ENCODE measurements at regions not wholly inside any gene's neighbourhood (a gene's known extent, or its start where the extent isn't known, plus 50 kb on each side); places are given as distances from the start of the nearest gene placed in this dataset.

DNA sequence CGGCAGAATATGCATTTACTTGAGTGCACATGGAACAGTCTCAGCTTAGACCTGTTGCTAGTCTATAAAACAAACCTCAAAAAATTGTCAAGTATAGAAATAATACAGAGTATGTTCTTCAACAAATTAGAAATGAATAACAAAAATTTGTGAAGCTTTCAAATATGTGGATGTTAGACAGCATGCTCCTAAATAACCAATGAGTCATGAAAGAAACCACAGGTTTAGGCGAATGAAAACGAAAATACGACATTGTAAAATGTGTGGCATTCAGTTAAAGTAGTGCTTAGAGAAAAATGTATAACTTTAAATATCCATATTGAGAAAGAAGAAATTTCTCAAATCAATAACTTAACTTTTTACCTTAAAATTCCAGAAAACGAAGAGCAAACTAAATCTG is 760.0 kb upstream of the SORCS1 start:
- ChIA-PET POLR2A (no interaction called here), CTCF (no interaction called here)
- H3K27ac ChIP-seq (ENCODE audit: extremely low read depth, low read depth, low read length), result no peak overlapping the region
- H3K4me1 ChIP-seq (ENCODE audit: control insufficient read depth, insufficient read depth, low read length), result no peaks in the 10 kb centered on the region
- H3K36me3 ChIP-seq (ENCODE audit: control insufficient read depth in 2 of 2, insufficient read depth in 1 of 2, low read length in 2 of 2), result no peaks in the 10 kb centered on the region
- TF ChIP-seq, protein P1, sequence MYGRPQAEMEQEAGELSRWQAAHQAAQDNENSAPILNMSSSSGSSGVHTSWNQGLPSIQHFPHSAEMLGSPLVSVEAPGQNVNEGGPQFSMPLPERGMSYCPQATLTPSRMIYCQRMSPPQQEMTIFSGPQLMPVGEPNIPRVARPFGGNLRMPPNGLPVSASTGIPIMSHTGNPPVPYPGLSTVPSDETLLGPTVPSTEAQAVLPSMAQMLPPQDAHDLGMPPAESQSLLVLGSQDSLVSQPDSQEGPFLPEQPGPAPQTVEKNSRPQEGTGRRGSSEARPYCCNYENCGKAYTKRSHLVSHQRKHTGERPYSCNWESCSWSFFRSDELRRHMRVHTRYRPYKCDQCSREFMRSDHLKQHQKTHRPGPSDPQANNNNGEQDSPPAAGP (tag by site-specific recombination; IDR thresholded peaks at IDR 0.05), result no peak
- TF ChIP-seq, protein P2, sequence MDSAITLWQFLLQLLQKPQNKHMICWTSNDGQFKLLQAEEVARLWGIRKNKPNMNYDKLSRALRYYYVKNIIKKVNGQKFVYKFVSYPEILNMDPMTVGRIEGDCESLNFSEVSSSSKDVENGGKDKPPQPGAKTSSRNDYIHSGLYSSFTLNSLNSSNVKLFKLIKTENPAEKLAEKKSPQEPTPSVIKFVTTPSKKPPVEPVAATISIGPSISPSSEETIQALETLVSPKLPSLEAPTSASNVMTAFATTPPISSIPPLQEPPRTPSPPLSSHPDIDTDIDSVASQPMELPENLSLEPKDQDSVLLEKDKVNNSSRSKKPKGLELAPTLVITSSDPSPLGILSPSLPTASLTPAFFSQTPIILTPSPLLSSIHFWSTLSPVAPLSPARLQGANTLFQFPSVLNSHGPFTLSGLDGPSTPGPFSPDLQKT (IDR thresholded peaks at IDR 0.05; ENCODE audit: borderline replicate concordance, low read depth, low read length), result no peak
- TF ChIP-seq, protein P3, sequence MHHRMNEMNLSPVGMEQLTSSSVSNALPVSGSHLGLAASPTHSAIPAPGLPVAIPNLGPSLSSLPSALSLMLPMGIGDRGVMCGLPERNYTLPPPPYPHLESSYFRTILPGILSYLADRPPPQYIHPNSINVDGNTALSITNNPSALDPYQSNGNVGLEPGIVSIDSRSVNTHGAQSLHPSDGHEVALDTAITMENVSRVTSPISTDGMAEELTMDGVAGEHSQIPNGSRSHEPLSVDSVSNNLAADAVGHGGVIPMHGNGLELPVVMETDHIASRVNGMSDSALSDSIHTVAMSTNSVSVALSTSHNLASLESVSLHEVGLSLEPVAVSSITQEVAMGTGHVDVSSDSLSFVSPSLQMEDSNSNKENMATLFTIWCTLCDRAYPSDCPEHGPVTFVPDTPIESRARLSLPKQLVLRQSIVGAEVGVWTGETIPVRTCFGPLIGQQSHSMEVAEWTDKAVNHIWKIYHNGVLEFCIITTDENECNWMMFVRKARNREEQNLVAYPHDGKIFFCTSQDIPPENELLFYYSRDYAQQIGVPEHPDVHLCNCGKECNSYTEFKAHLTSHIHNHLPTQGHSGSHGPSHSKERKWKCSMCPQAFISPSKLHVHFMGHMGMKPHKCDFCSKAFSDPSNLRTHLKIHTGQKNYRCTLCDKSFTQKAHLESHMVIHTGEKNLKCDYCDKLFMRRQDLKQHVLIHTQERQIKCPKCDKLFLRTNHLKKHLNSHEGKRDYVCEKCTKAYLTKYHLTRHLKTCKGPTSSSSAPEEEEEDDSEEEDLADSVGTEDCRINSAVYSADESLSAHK (tag by site-specific recombination; IDR thresholded peaks at IDR 0.05), result no peak
- no peak for TF ChIP-seq HOXA7 (CRISPR knock-in tag; IDR thresholded peaks at IDR 0.05; ENCODE audit: borderline replicate concordance)
- no peaks in the 10 kb centered on the region for H3K9me3 ChIP-seq (ENCODE audit: control insufficient read depth, insufficient read depth, low read depth, low read length)
- no peak overlapping the region for H3K4me3 ChIP-seq (ENCODE audit: low read depth, low read length)

DNA sequence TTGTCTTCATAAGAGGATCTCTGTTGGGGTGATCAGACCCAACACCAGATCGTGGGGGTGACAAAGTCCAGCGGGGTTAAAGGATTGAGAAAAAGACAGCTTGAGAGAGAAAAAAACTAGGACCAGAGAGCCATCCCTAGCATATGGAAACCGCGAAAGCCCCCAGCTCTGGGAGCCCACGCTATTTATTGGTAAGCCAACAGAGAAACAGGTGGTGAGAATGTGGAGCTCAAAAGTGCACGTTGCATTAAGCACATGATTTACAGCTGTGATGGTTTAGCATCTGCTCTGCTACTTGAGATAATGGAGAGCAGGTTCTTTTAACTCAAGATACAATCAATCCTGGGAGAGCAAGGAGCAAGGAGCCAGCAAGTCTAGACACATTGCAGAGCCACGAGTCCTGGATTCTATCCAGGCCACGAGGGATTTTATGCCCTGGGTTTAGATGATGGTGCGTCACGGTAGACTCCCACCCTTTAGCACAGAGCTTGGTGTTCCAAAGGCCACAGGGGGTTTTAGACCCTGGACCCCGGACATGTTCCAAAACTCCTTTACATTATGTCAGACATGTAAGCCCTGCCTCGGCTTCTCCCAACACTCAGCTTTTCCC is 755.2 kb upstream of the SORCS1 start:
- H3K36me3 ChIP-seq (ENCODE audit: control insufficient read depth in 2 of 2, insufficient read depth in 1 of 2, low read length in 2 of 2), result no peaks in the 10 kb centered on the region
- TF ChIP-seq, protein P4, sequence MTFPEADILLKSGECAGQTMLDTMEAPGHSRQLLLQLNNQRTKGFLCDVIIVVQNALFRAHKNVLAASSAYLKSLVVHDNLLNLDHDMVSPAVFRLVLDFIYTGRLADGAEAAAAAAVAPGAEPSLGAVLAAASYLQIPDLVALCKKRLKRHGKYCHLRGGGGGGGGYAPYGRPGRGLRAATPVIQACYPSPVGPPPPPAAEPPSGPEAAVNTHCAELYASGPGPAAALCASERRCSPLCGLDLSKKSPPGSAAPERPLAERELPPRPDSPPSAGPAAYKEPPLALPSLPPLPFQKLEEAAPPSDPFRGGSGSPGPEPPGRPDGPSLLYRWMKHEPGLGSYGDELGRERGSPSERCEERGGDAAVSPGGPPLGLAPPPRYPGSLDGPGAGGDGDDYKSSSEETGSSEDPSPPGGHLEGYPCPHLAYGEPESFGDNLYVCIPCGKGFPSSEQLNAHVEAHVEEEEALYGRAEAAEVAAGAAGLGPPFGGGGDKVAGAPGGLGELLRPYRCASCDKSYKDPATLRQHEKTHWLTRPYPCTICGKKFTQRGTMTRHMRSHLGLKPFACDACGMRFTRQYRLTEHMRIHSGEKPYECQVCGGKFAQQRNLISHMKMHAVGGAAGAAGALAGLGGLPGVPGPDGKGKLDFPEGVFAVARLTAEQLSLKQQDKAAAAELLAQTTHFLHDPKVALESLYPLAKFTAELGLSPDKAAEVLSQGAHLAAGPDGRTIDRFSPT (tag by site-specific recombination; IDR thresholded peaks at IDR 0.05), result no peak
- TF ChIP-seq TCF7L2 (IDR thresholded peaks at IDR 0.05; ENCODE audit: borderline replicate concordance, low read depth, low read length), result no peak
- TF ChIP-seq ZNF10 (tag by site-specific recombination; IDR thresholded peaks at IDR 0.05), result no peak
- peak; percentile 4 for TF ChIP-seq SETDB1 (IDR thresholded peaks at IDR 0.05; ENCODE audit: insufficient read length, low read length)
- TF ChIP-seq ZNF157 (tag by site-specific recombination; IDR thresholded peaks at IDR 0.05), result no peak
- no peaks in the 10 kb centered on the region for H3K9me3 ChIP-seq (ENCODE audit: control insufficient read depth, insufficient read depth, low read depth, low read length)
- ChIA-PET CTCF (no interaction called here), POLR2A (no interaction called here)
- H3K4me1 ChIP-seq (ENCODE audit: control insufficient read depth, insufficient read depth, low read length), result no peaks in the 10 kb centered on the region
- no peak overlapping the region for H3K27ac ChIP-seq (ENCODE audit: extremely low read depth, low read depth, low read length)
- no peak overlapping the region for H3K4me3 ChIP-seq (ENCODE audit: low read depth, low read length)

DNA sequence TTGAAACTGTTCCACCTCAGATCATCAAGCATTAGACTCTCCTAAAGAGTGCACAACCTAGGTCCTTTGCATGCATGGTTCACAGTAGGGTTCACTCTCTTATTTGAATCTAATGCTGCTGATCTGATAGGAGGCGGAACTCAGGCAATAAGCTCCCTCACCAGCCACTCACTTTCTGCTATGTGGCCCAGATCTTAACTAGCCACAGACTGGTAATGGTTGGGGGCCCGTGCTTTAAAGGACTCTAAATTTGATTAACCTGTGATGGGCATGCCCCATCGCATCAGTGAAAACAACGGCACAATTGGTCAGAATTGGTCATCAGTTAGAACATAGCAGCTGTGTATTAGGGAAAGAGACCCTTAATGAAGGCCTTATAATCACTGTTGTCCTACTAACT is 753.7 kb upstream of the SORCS1 start:
- TF ChIP-seq, protein P5, sequence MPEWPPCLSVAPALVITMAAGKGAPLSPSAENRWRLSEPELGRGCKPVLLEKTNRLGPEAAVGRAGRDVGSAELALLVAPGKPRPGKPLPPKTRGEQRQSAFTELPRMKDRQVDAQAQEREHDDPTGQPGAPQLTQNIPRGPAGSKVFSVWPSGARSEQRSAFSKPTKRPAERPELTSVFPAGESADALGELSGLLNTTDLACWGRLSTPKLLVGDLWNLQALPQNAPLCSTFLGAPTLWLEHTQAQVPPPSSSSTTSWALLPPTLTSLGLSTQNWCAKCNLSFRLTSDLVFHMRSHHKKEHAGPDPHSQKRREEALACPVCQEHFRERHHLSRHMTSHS (tag by site-specific recombination; IDR thresholded peaks at IDR 0.05), result no peak
- no peak for TF ChIP-seq ZBTB20 (tag by site-specific recombination; IDR thresholded peaks at IDR 0.05)
- TF ChIP-seq ZNF16 (tag by site-specific recombination; IDR thresholded peaks at IDR 0.05; ENCODE audit: low read depth), result no peak
- TF ChIP-seq ZNF629 (tag by site-specific recombination; IDR thresholded peaks at IDR 0.05), result no peak
- no peak for TF ChIP-seq ZNF184 (tag by site-specific recombination; IDR thresholded peaks at IDR 0.05)
- TF ChIP-seq, protein P6, sequence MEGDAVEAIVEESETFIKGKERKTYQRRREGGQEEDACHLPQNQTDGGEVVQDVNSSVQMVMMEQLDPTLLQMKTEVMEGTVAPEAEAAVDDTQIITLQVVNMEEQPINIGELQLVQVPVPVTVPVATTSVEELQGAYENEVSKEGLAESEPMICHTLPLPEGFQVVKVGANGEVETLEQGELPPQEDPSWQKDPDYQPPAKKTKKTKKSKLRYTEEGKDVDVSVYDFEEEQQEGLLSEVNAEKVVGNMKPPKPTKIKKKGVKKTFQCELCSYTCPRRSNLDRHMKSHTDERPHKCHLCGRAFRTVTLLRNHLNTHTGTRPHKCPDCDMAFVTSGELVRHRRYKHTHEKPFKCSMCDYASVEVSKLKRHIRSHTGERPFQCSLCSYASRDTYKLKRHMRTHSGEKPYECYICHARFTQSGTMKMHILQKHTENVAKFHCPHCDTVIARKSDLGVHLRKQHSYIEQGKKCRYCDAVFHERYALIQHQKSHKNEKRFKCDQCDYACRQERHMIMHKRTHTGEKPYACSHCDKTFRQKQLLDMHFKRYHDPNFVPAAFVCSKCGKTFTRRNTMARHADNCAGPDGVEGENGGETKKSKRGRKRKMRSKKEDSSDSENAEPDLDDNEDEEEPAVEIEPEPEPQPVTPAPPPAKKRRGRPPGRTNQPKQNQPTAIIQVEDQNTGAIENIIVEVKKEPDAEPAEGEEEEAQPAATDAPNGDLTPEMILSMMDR (tag by site-specific recombination; IDR thresholded peaks at IDR 0.05), result no peak
- no peak for TF ChIP-seq MEIS1 (CRISPR knock-in tag; IDR thresholded peaks at IDR 0.05; ENCODE audit: borderline replicate concordance)
- TF ChIP-seq, protein P7, sequence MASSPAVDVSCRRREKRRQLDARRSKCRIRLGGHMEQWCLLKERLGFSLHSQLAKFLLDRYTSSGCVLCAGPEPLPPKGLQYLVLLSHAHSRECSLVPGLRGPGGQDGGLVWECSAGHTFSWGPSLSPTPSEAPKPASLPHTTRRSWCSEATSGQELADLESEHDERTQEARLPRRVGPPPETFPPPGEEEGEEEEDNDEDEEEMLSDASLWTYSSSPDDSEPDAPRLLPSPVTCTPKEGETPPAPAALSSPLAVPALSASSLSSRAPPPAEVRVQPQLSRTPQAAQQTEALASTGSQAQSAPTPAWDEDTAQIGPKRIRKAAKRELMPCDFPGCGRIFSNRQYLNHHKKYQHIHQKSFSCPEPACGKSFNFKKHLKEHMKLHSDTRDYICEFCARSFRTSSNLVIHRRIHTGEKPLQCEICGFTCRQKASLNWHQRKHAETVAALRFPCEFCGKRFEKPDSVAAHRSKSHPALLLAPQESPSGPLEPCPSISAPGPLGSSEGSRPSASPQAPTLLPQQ (tag by site-specific recombination; IDR thresholded peaks at IDR 0.05), result no peak
- no peak for TF ChIP-seq ZNF623 (tag by site-specific recombination; IDR thresholded peaks at IDR 0.05)
- POLR2A ChIA-PET, result no interaction called here

More for the DNA sequence above, 753.7 kb upstream of the SORCS1 start:
- Histone ChIP-seq H3K4me3 (ENCODE audit: low read depth, low read length) (no peak overlapping the region), H3K9me3 (ENCODE audit: control insufficient read depth, insufficient read depth, low read depth, low read length) (no peaks in the 10 kb centered on the region), H3K36me3 (ENCODE audit: control insufficient read depth in 2 of 2, insufficient read depth in 1 of 2, low read length in 2 of 2) (no peaks in the 10 kb centered on the region), H3K27ac (ENCODE audit: extremely low read depth, low read depth, low read length) (no peak overlapping the region), H3K4me1 (ENCODE audit: control insufficient read depth, insufficient read depth, low read length) (no peaks in the 10 kb centered on the region)
- CTCF ChIA-PET, result no interaction called here
